ENCODE measurements at regions not wholly inside any gene's neighbourhood (a gene's known extent, or its start where the extent isn't known, plus 50 kb on each side); places are given as distances from the start of the nearest gene placed in this dataset.

GRCh38 chr7:80385508-80385907 lies 126.4 kb downstream of the GNAT3 start:
- Histone ChIP-seq H4K20me1 (ENCODE audit: insufficient read depth, low read length) (no peaks in the 10 kb centered on the region), H3K9me3 (ENCODE audit: insufficient read depth, low read length, severe bottlenecking) (no peaks in the 10 kb centered on the region), H3K4me1 (ENCODE audit: insufficient read depth, low read length) (no peaks in the 10 kb centered on the region), H3K27me3 (ENCODE audit: insufficient read depth, low read length, poor library complexity) (no peaks in the 10 kb centered on the region), H3K79me2 (ENCODE audit: insufficient read depth, low read length) (no peaks in the 10 kb centered on the region), H3K36me3 (ENCODE audit: insufficient read depth, low read length) (no peaks in the 10 kb centered on the region), H2AFZ (ENCODE audit: low read depth, low read length) (no peak overlapping the region), H3K9ac (ENCODE audit: low read depth, low read length) (no peak overlapping the region), H3K4me2 (ENCODE audit: insufficient read depth, low read length) (no peak overlapping the region), H3K27ac (ENCODE audit: low read length) (no peak overlapping the region), H3K4me3 (ENCODE audit: low read depth in 1 of 2, low read length in 2 of 2) (no peak overlapping the region)
- ATAC-seq (ENCODE audit: insufficient read depth, low read depth) (no peak), DNase-seq (no peak)
- TF ChIP-seq EZH2 (IDR thresholded peaks at IDR 0.05; ENCODE audit: borderline replicate concordance, low read depth, low read length, severe bottlenecking) = no peak
- TF ChIP-seq CTCF (IDR thresholded peaks at IDR 0.05; ENCODE audit: borderline replicate concordance, extremely low read depth, low read length, poor library complexity, severe bottlenecking) = no peak

- ATAC-seq (ENCODE audit: insufficient read depth, low read depth) (no peak), DNase-seq (no peak)
- no peaks in the 10 kb centered on the region for H3K36me3 ChIP-seq (ENCODE audit: insufficient read depth, low read length)
- no peak for TF ChIP-seq EZH2 (IDR thresholded peaks at IDR 0.05; ENCODE audit: borderline replicate concordance, low read depth, low read length, severe bottlenecking)
- TF ChIP-seq CTCF (IDR thresholded peaks at IDR 0.05; ENCODE audit: borderline replicate concordance, extremely low read depth, low read length, poor library complexity, severe bottlenecking) = no peak
- H3K27ac ChIP-seq (ENCODE audit: low read length) = no peak overlapping the region
- H3K9ac ChIP-seq (ENCODE audit: low read depth, low read length) = no peak overlapping the region
- H3K27me3 ChIP-seq (ENCODE audit: insufficient read depth, low read length, poor library complexity) = no peaks in the 10 kb centered on the region
- H4K20me1 ChIP-seq (ENCODE audit: insufficient read depth, low read length) = no peaks in the 10 kb centered on the region
- H3K4me3 ChIP-seq (ENCODE audit: low read depth in 1 of 2, low read length in 2 of 2) = no peak overlapping the region
- H2AFZ ChIP-seq (ENCODE audit: low read depth, low read length) = no peak overlapping the region
- no peaks in the 10 kb centered on the region for H3K9me3 ChIP-seq (ENCODE audit: insufficient read depth, low read length, severe bottlenecking)
- H3K4me1 ChIP-seq (ENCODE audit: insufficient read depth, low read length) = no peaks in the 10 kb centered on the region
- no peaks in the 10 kb centered on the region for H3K79me2 ChIP-seq (ENCODE audit: insufficient read depth, low read length)
- no peak overlapping the region for H3K4me2 ChIP-seq (ENCODE audit: insufficient read depth, low read length)
These were observed 130.9 kb downstream of the GNAT3 start for GRCh38 chr7:80380957-80381356.

- DNase-seq (no peak), ATAC-seq (ENCODE audit: insufficient read depth, low read depth) (no peak)
- Histone ChIP-seq H3K4me1 (ENCODE audit: insufficient read depth, low read length) (no peaks in the 10 kb centered on the region), H3K27ac (ENCODE audit: low read length) (no peak overlapping the region), H3K4me3 (ENCODE audit: low read depth in 1 of 2, low read length in 2 of 2) (no peak overlapping the region), H3K36me3 (ENCODE audit: insufficient read depth, low read length) (no peaks in the 10 kb centered on the region), H3K9ac (ENCODE audit: low read depth, low read length) (no peak overlapping the region), H2AFZ (ENCODE audit: low read depth, low read length) (no peak overlapping the region), H3K79me2 (ENCODE audit: insufficient read depth, low read length) (no peaks in the 10 kb centered on the region), H3K4me2 (ENCODE audit: insufficient read depth, low read length) (no peak overlapping the region), H4K20me1 (ENCODE audit: insufficient read depth, low read length) (no peaks in the 10 kb centered on the region), H3K9me3 (ENCODE audit: insufficient read depth, low read length, severe bottlenecking) (no peaks in the 10 kb centered on the region), H3K27me3 (ENCODE audit: insufficient read depth, low read length, poor library complexity) (no peaks in the 10 kb centered on the region)
- no peak for TF ChIP-seq EZH2 (IDR thresholded peaks at IDR 0.05; ENCODE audit: borderline replicate concordance, low read depth, low read length, severe bottlenecking)
- TF ChIP-seq CTCF (IDR thresholded peaks at IDR 0.05; ENCODE audit: borderline replicate concordance, extremely low read depth, low read length, poor library complexity, severe bottlenecking) = no peak
These were observed 132.6 kb downstream of the GNAT3 start for GRCh38 chr7:80379034-80379982.
